ENCODE measurements at regions not wholly inside any gene's neighbourhood (a gene's known extent, or its start where the extent isn't known, plus 50 kb on each side); places are given as distances from the start of the nearest gene placed in this dataset.

DNA sequence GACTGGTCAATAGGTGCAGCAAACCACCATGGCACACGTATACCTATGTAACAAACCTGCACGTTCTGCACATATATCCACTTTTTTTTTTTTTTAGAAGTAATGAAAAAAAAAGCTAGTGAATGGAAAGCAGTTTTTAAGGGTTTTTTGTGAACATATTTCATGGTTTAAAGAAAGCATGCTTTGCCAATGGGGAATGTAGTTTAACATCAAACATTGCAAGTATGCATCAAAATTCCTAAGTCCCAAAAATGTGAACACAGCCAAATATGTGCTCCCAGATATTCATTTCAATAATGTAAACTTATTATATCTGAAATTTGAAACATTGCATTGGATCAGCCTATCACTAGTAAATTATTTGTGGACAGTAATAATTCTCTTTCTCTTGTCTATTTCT is 710.4 kb upstream of the FLRT2 start:
- H3K4me3 Mint-ChIP-seq: no peak overlapping the region
- Histone ChIP-seq H3K27ac (ENCODE audit: low read length) (no peak overlapping the region), H3K4me3 (ENCODE audit: low read length) (no peak overlapping the region), H3K27me3 (ENCODE audit: control insufficient read depth, insufficient read depth, low read length) (no peaks in the 10 kb centered on the region), H3K4me1 (ENCODE audit: control insufficient read depth, insufficient read depth, low read length) (no peaks in the 10 kb centered on the region), H3K9me3 (ENCODE audit: control insufficient read depth, insufficient read depth, low read length) (no peaks in the 10 kb centered on the region), H3K36me3 (ENCODE audit: control insufficient read depth, insufficient read depth, low read length) (no peaks in the 10 kb centered on the region)
- H3K27me3 Mint-ChIP-seq (ENCODE audit: low read depth in 2 of 2): no peaks in the 10 kb centered on the region
- H3K9me3 Mint-ChIP-seq: peaks cover 16 to 17% of the 10 kb centered on the region in 2 donors
- intact Hi-C loops (cut with micrococcal nuclease): no loop called here
- no CpG with 5 or more reads among the region's 2 CpGs for WGBS (ENCODE audit: insufficient coverage)
- ATAC-seq (no peak), DNase-seq (no peak)
- peaks cover 10% of the 10 kb centered on the region for H3K36me3 Mint-ChIP-seq
- TF ChIP-seq, protein P1, sequence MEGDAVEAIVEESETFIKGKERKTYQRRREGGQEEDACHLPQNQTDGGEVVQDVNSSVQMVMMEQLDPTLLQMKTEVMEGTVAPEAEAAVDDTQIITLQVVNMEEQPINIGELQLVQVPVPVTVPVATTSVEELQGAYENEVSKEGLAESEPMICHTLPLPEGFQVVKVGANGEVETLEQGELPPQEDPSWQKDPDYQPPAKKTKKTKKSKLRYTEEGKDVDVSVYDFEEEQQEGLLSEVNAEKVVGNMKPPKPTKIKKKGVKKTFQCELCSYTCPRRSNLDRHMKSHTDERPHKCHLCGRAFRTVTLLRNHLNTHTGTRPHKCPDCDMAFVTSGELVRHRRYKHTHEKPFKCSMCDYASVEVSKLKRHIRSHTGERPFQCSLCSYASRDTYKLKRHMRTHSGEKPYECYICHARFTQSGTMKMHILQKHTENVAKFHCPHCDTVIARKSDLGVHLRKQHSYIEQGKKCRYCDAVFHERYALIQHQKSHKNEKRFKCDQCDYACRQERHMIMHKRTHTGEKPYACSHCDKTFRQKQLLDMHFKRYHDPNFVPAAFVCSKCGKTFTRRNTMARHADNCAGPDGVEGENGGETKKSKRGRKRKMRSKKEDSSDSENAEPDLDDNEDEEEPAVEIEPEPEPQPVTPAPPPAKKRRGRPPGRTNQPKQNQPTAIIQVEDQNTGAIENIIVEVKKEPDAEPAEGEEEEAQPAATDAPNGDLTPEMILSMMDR (IDR thresholded peaks at IDR 0.05): no peak
- H3K27ac Mint-ChIP-seq: no peak overlapping the region
- H3K4me1 Mint-ChIP-seq: no peaks in the 10 kb centered on the region

DNA sequence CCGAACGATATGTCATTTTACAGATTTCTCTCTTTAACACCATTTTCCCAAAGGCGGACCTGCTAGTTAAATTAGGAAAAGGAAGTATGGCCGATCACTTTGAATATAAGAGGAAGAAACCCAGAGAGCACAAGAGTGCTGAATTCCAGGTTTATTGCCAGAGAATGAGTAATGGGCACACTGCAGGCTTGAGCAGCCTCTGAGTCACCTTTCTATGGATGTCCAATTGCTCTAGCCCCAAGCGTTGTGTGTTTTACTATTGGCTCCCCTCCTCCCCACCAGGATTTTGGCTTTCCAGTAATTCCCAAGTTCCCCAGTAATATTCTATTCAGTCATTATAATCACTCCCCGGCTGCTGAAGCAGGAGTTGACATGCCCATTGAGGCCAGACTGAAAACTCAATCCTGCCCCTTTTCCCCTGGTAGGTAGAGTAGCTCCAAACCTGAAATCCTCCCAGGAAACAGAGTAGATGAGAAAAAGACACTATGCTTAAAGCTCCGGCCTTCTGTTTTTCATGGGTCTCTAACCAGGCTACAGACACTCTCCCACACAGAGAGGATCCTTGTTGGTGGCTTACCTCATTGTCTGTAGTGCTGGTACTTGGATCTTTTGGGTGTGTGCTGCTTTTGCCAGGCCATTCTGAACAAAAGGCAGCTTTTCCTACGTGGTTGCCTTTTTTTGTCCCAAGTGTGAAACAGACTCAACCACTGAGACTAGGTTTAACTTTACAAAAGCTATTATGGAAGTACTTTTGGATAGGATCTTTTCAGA is 704.3 kb upstream of the FLRT2 start:
- H3K9me3 Mint-ChIP-seq: peaks cover 5 to 15% of the 10 kb centered on the region in 2 donors
- Histone ChIP-seq H3K27ac (ENCODE audit: low read length) (no peak overlapping the region), H3K36me3 (ENCODE audit: control insufficient read depth, insufficient read depth, low read length) (no peaks in the 10 kb centered on the region), H3K4me1 (ENCODE audit: control insufficient read depth, insufficient read depth, low read length) (no peaks in the 10 kb centered on the region), H3K9me3 (ENCODE audit: control insufficient read depth, insufficient read depth, low read length) (peaks cover 9% of the 10 kb centered on the region), H3K27me3 (ENCODE audit: control insufficient read depth, insufficient read depth, low read length) (no peaks in the 10 kb centered on the region), H3K4me3 (ENCODE audit: low read length) (no peak overlapping the region)
- WGBS (ENCODE audit: insufficient coverage): 73% methylated on average over 5 of the region's 8 CpGs
- TF ChIP-seq, protein P1 (IDR thresholded peaks at IDR 0.05): no peak
- no peaks in the 10 kb centered on the region for H3K36me3 Mint-ChIP-seq
- no peaks in the 10 kb centered on the region for H3K4me1 Mint-ChIP-seq
- no peaks in the 10 kb centered on the region for H3K27me3 Mint-ChIP-seq (ENCODE audit: low read depth in 2 of 2)
- intact Hi-C loops (cut with micrococcal nuclease): no loop called here
- no peak for ATAC-seq
- no peak overlapping the region for H3K27ac Mint-ChIP-seq
- DNase-seq: no peak
- H3K4me3 Mint-ChIP-seq: no peak overlapping the region

DNA sequence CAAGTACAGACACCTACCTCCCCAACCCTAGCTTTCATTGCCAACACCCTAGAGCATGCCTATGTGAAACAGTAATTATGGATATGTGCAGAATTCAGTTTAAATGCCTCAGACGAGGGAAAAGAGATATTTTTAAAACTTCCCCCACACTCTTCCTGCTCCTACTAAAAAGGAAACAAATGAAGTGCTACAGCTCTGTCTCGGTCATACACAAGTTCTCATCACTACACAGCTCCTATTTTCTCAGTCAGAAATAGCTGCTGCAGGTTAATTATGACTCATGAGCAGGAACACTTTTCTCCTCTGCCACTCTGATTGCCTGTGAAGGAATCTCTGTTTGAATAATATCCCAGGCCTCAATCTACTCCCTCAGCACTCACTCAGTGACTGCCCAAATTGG is 703.6 kb upstream of the FLRT2 start:
- no peak overlapping the region for H3K27ac Mint-ChIP-seq
- H3K36me3 Mint-ChIP-seq: no peaks in the 10 kb centered on the region
- H3K4me1 Mint-ChIP-seq: no peaks in the 10 kb centered on the region
- intact Hi-C loops (cut with micrococcal nuclease): no loop called here
- Histone ChIP-seq H3K36me3 (ENCODE audit: control insufficient read depth, insufficient read depth, low read length) (no peaks in the 10 kb centered on the region), H3K4me3 (ENCODE audit: low read length) (no peak overlapping the region), H3K27ac (ENCODE audit: low read length) (no peak overlapping the region), H3K4me1 (ENCODE audit: control insufficient read depth, insufficient read depth, low read length) (no peaks in the 10 kb centered on the region), H3K9me3 (ENCODE audit: control insufficient read depth, insufficient read depth, low read length) (peaks cover 9% of the 10 kb centered on the region), H3K27me3 (ENCODE audit: control insufficient read depth, insufficient read depth, low read length) (no peaks in the 10 kb centered on the region)
- WGBS (ENCODE audit: insufficient coverage): 17% methylated on average over 2 of the region's 2 CpGs
- no peaks in the 10 kb centered on the region for H3K27me3 Mint-ChIP-seq (ENCODE audit: low read depth in 2 of 2)
- ATAC-seq (no peak), DNase-seq (no peak)
- no peak overlapping the region for H3K4me3 Mint-ChIP-seq
- TF ChIP-seq, protein P1 (IDR thresholded peaks at IDR 0.05): no peak
- peaks cover 7 to 14% of the 10 kb centered on the region in 2 donors for H3K9me3 Mint-ChIP-seq

DNA sequence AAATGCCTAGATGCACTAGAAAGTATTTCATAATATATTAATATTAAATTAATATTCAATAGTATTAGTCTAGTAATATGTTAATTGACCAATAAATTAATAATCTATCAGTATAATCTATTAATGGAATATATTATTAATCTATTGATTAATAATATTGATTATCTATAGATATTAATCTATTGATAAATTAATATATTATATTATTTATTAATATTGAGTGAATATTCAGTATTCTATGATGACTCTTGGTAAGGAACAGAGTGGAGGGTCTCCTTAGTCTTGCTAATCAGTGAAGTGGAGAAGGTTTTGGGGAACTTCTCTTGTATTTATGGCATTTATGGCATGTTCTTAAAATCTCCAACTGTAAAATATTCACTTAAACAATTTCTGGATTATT is 679.3 kb upstream of the FLRT2 start:
- no peak for DNase-seq
- no peak overlapping the region for H3K27ac Mint-ChIP-seq
- intact Hi-C loops (cut with micrococcal nuclease): no loop called here

More for the DNA sequence above, 679.3 kb upstream of the FLRT2 start:
- H3K36me3 ChIP-seq (ENCODE audit: control insufficient read depth, insufficient read depth, low read length): no peaks in the 10 kb centered on the region
- Mint-ChIP-seq H3K4me1 (no peaks in the 10 kb centered on the region), H3K27me3 (ENCODE audit: low read depth in 2 of 2) (no peaks in the 10 kb centered on the region), H3K36me3 (no peaks in the 10 kb centered on the region), H3K4me3 (no peak overlapping the region), H3K9me3 (peaks cover 14 to 18% of the 10 kb centered on the region in 2 donors)
- ATAC-seq: no peak
- H3K9me3 ChIP-seq (ENCODE audit: control insufficient read depth, insufficient read depth, low read length): no peaks in the 10 kb centered on the region
- TF ChIP-seq, protein P1 (IDR thresholded peaks at IDR 0.05): no peak
- no peak overlapping the region for H3K4me3 ChIP-seq (ENCODE audit: low read length)
- H3K4me1 ChIP-seq (ENCODE audit: control insufficient read depth, insufficient read depth, low read length): no peaks in the 10 kb centered on the region
- no peak overlapping the region for H3K27ac ChIP-seq (ENCODE audit: low read length)
- H3K27me3 ChIP-seq (ENCODE audit: control insufficient read depth, insufficient read depth, low read length): no peaks in the 10 kb centered on the region

Data from natural killer cell (primary cell).